ENCODE measurements at regions not wholly inside any gene's neighbourhood (a gene's known extent, or its start where the extent isn't known, plus 50 kb on each side); places are given as distances from the start of the nearest gene placed in this dataset.

DNA sequence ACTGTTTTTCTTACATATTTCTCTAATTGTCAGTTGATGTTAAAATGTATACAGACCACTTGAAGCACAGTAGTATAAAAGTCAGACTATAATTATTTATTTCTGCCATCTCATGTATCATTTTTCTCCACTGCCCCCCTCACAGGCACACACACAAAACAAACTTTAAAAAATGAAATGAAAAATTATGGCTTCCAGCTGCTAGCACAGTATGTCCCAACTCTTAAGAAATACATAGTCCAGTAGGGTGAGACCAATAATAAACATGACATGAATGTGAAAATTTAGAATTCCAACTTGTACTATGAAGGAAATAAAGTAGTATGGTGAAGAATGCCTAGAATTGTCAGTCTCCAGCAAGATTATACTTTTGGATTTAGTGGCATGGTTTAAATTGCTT lies 1247.9 kb downstream of the JRKL start:
- H3K4me3 ChIP-seq = no peak overlapping the region
- DNase-seq = no peak

DNA sequence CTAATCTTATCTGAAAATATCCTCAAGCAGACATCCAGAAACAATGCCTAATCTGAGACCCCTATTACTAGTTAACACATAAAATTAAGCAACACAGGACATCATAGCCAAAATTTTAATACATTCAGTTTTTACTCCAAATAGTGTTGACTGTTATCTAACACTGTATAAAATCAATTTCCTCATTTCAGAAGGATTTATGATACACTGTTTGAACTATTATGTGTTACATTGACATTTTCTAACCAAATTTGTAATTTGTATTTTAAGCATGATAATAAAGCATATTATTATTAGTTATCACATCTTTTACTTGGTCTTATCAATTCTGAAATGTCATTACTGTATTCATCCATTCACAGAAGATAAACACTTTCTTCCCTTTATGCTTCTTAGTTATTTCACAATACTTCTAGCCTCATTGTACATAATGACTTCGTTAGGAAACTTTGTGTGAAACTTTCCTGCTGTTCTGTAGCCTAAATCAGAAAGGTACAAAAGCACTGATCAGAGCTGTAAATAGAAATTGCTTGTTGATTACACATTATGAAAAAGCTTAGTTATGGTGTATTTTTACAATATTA lies 1248.9 kb downstream of the JRKL start:
- no peak for DNase-seq
- no peaks in the 10 kb centered on the region for H3K9me3 ChIP-seq
- H3K4me3 ChIP-seq = no peak overlapping the region

More for the DNA sequence above, 1247.9 kb downstream of the JRKL start:
- Histone ChIP-seq H3K27ac (no peak overlapping the region), H3K9me3 (no peaks in the 10 kb centered on the region), H3K36me3 (no peaks in the 10 kb centered on the region), H3K4me1 (no peaks in the 10 kb centered on the region), H3K27me3 (no peaks in the 10 kb centered on the region)
- TF ChIP-seq POLR2A (IDR thresholded peaks at IDR 0.05) = no peak
- TF ChIP-seq, protein P1, sequence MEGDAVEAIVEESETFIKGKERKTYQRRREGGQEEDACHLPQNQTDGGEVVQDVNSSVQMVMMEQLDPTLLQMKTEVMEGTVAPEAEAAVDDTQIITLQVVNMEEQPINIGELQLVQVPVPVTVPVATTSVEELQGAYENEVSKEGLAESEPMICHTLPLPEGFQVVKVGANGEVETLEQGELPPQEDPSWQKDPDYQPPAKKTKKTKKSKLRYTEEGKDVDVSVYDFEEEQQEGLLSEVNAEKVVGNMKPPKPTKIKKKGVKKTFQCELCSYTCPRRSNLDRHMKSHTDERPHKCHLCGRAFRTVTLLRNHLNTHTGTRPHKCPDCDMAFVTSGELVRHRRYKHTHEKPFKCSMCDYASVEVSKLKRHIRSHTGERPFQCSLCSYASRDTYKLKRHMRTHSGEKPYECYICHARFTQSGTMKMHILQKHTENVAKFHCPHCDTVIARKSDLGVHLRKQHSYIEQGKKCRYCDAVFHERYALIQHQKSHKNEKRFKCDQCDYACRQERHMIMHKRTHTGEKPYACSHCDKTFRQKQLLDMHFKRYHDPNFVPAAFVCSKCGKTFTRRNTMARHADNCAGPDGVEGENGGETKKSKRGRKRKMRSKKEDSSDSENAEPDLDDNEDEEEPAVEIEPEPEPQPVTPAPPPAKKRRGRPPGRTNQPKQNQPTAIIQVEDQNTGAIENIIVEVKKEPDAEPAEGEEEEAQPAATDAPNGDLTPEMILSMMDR (IDR thresholded peaks at IDR 0.05) = no peak

DNA sequence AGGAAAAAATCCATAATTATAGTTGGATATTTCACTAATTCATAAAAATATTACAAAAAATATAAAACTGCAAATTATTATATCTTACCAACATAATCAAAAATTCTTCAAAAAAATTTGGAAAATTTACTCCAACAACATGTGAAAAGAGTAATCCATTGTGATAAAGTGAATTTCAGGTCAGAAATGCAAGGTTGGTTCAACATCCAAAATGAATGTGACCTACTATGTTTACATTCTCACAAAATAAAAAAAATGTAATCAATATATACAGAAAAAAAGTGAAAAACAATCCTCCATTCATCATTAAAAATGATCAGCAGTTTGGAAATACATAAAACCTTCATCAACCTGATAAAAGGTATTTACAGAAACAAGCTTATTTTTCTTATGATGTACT lies 1252.2 kb downstream of the JRKL start:
- Histone ChIP-seq H3K4me3 (no peak overlapping the region), H3K4me1 (no peaks in the 10 kb centered on the region), H3K27ac (no peak overlapping the region), H3K9me3 (no peaks in the 10 kb centered on the region), H3K27me3 (no peaks in the 10 kb centered on the region), H3K36me3 (no peaks in the 10 kb centered on the region)
- no peak for DNase-seq
- TF ChIP-seq POLR2A (IDR thresholded peaks at IDR 0.05) = no peak
- TF ChIP-seq, protein P1 (IDR thresholded peaks at IDR 0.05) = no peak

More for the DNA sequence above, 1248.9 kb downstream of the JRKL start:
- Histone ChIP-seq H3K36me3 (no peaks in the 10 kb centered on the region), H3K27me3 (no peaks in the 10 kb centered on the region), H3K4me1 (no peaks in the 10 kb centered on the region), H3K27ac (no peak overlapping the region)
- TF ChIP-seq POLR2A (IDR thresholded peaks at IDR 0.05) = no peak
- TF ChIP-seq, protein P1 (IDR thresholded peaks at IDR 0.05) = no peak

DNA sequence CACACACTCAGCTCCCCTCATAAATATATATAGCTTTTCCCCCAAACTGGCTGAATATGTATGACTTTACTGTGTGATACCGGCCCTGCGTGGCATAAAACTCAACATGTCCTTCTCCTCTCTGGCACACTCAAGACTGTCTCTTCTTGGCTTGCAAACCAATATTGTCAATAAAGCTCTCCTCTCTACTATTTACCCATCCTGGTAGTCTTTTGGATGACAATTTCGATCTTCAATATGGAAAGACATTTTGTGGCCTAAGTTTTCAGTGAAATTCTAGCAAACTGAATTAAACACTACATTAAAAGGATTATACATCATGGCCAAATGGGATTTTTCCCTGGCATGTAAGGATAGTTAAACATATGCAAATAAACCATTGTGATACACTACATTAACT lies 1255.9 kb downstream of the JRKL start:
- TF ChIP-seq, protein P1 (IDR thresholded peaks at IDR 0.05) = no peak
- Histone ChIP-seq H3K9me3 (no peaks in the 10 kb centered on the region), H3K36me3 (no peaks in the 10 kb centered on the region), H3K4me1 (no peaks in the 10 kb centered on the region), H3K27me3 (no peaks in the 10 kb centered on the region), H3K4me3 (no peak overlapping the region), H3K27ac (no peak overlapping the region)
- no peak for DNase-seq

DNA sequence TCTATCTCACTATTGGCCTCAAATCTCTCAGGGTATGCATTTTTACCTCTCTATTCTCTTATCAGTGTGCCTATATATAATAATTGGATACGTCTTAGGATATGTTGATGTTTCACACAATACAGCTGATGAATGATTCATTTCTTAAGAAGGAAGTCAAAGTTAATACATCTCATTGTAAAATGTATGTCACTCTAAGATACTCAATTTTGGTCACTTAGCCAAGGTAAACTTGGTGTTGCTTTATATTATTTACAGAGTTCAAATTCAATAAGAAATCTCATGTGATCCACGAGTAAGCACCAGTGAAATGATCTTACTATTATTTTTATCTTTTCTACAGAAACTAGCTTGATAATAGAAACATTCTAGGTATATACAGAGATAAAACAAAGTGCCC lies 1266.5 kb downstream of the JRKL start:
- Histone ChIP-seq H3K27me3 (no peaks in the 10 kb centered on the region), H3K9me3 (no peaks in the 10 kb centered on the region), H3K4me1 (no peaks in the 10 kb centered on the region), H3K27ac (no peak overlapping the region), H3K4me3 (no peak overlapping the region), H3K36me3 (no peaks in the 10 kb centered on the region)
- no peak for DNase-seq
- TF ChIP-seq, protein P1 (IDR thresholded peaks at IDR 0.05) = no peak
- no peak for TF ChIP-seq POLR2A (IDR thresholded peaks at IDR 0.05)

DNA sequence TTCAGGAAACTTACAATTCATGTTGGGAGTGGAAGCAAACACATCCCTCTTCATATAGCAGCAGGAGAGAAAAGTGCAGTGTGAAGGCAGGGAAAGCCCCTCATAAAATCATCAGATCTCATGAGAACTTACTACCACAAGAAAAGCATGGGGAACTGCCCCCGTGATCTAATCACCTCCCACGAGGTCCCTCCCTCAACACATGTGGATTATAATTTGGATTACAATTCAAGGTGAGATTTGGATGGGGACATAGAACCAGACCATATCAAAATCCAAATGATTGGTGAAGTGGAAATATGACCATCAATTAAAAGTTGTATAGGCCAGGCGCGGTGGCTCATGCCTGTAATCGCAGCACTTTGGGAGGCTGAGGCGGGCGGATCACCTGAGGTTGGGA lies 1268.0 kb downstream of the JRKL start:
- Histone ChIP-seq H3K27me3 (no peaks in the 10 kb centered on the region), H3K36me3 (no peaks in the 10 kb centered on the region), H3K27ac (no peak overlapping the region), H3K4me1 (no peaks in the 10 kb centered on the region), H3K4me3 (no peak overlapping the region), H3K9me3 (no peaks in the 10 kb centered on the region)
- no peak for TF ChIP-seq POLR2A (IDR thresholded peaks at IDR 0.05)
- TF ChIP-seq, protein P1 (IDR thresholded peaks at IDR 0.05) = no peak
- DNase-seq = no peak

All from Peyer's patch (tissue), 4 donors.